GM03348 (cell line): ENCODE measurements at regions not wholly inside any gene's neighbourhood (a gene's known extent, or its start where the extent isn't known, plus 50 kb on each side); places are given as distances from the start of the nearest gene placed in this dataset.
A peak's percentile ranks its signal among the peaks of the same experiment; 100 is the strongest.
"Not testable (repeated sequence)": the region's sequence is repeated elsewhere in the genome, so short reads cannot be mapped to it uniquely, and the experiment has no call there.

Experiments
- DNase-seq: peaks from one replicate; pipeline ENCODE4 v3.0.0; 2012; ENCODE audit warnings: low spot score

DNA sequence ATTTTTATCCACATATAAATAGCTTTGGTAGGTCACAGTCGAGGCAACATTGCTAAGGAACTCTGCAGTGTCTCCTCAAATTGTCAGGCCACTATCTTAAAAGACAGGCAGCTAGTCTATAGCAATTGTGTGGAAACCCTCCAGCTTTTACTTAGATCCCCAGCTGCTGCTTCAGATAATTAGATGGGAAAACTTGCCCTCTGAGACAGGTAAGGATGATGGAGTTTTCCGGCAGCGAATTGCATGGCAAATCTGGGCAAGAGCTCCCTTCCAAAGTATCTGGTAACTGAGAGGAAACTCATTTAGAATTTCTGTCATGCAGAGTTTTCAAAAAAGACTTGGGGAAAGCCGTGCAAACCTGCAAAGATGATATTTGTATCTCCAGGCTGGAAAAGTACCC is 886.2 kb downstream of the UQCRFS1 start:
- no peak for DNase-seq

DNA sequence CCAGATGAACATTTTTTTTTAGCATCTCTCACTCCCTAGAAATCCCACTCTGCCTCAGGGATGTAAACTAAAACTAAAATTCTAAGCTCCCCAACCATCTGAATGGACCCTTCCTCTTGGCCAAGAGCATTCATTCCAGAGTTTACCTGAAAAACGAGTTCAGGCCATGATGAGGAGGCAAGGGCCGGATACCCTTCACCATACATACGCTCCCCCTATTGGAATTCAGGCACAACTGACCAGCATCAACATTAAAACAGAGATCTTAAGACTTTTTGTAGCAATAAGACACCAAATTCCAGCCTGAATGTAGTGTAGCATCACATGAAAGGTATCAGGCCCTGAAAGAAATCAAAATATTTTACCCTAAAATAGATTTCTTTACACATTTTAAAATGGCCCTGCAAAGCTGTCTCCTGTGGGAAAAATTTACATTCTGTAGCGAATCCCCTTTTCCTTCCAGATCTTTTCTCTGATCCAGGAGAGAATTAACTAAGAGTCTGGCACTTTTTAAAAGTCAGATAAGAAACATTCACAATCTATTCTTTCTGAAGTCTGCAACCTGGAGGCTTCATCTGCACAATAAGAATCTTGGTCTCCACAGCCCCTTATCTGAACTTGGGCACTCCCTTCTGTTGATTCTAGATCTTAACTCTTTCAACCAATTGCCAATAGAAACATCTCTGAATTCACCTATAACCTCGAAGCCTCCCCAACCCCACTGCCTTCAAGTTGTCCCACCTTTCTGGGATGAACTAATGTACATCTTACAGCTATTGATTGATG is 888.5 kb downstream of the UQCRFS1 start:
- DNase-seq = no peak

DNA sequence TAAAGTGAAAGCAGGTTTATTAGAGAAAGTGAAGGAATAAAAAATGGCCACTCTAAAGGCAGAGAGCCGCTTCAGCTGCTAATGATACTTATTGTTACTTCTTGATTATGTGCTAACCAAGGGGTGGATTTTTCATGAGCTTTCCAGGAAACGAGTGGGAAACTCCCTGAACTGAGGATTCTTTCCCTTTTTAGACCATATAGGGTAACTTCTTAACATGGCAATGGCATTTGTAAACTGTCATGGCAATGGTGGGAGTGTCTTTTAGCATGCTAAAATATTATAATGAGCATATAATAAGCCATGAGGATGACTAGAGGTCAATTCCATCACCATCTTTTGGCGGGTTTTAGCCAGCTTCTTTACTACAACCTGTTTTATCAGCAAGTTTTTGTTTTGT is 890.0 kb downstream of the UQCRFS1 start:
- DNase-seq = no peak

DNA sequence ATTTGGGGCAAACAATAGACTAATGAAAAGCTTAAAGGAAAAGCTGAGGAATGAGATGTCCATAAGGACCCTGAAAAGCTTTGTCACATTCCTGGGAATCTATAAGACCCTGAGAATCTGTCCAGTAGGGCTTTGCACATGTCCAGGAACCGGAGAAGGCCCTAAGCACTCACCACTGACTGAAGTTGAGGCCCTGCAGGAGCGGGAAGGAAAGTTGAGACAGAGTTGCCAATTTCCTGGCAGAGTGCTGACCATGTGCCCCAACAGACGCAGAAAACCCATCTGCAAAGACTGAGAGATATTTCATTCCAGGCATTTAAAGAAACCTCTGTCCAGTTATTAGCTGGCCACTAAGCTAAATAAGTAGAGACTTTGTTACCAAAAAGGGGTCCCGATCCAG is 890.5 kb downstream of the UQCRFS1 start:
- no peak for DNase-seq

DNA sequence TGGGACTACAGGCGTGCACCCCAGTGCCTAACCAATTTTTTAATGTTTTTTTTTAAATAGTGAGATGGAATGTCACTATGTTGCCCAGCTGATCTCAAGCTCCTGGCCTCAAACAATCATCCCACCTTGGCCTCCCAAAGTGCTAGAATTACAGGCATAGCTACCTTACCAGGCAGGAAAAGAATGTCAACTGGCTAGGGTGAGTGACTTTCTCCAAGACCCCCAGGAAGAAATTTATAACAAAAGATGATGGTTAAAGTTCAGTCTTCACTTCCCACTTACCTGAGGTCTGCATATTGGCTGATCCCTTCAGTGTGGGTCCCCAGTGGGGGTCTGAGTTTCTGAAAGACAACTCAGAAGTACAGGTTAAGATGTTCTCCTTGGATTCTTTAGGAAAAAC is 893.0 kb downstream of the UQCRFS1 start:
- no peak for DNase-seq

DNA sequence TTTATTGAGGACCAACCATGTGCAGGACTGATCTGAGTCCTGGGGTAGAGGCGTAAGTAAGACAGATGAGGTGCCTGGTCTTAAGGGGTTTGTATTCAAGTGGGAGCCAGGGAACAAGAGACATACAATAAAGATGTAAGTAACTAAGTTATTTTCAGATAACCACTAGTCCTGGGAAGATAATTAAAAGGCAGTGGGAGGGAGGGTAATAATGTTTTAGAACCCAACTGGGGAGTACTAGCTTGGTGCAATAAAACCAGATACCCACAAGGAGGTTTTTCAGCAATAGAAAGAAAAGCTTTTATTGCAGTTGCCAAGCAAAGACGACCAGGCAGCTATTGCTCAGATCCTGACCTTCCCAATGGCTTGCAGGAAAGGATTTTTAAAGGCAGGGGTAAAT is 893.7 kb downstream of the UQCRFS1 start:
- DNase-seq = no peak

DNA sequence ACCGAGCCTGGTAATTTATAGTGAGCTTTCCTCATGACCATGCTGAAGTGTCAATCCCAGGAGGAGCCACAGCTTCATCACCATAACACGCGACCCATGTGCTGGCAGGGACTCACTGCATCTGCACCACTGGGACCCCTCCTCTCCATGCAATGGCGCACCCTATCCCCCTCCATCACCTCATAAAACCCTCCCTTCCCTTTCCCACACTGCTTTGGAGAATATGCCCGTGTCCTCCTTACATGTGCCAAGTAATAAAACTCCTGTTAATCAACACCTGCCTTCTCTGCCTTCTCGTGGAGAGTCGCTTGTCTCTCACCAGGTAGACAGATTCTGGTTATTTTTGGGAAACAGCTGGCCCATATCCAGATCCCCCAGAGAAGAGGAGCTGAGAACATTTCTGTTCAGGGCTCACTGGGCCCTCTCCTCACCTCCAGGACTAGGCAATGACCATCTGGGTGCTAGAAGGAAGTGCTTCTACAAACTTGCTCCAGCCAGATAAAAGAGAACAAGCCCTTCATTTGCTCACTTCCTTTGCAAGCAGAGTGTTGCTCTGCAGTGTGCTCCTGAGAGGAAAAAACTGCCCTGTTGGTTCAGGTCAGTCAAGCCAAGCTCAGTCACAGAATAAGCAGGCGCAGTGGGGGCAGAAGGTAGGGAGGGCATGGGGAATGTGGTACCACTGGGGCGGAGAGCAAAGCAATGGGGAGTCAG is 894.3 kb downstream of the UQCRFS1 start:
- DNase-seq = no peak

DNA sequence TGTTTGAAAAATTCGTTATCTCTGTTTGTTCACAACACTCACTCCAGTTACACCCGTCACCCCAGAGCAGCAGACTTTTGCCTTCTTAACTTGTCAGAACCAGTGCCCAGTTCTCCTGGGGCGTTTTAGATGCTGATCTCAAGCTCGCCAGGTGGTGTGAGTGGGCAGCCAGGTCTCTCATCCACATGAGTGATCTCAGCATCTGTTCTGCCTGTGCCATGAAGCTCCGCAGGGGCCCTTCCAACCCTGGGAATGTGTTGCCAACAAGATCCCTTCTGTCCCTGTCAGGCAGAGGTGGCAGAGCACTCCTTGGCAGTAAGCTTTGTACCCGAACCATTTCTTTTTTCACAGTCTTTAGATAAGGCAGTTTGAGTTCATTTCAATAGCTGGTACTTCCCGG is 896.5 kb downstream of the UQCRFS1 start:
- no peak for DNase-seq

DNA sequence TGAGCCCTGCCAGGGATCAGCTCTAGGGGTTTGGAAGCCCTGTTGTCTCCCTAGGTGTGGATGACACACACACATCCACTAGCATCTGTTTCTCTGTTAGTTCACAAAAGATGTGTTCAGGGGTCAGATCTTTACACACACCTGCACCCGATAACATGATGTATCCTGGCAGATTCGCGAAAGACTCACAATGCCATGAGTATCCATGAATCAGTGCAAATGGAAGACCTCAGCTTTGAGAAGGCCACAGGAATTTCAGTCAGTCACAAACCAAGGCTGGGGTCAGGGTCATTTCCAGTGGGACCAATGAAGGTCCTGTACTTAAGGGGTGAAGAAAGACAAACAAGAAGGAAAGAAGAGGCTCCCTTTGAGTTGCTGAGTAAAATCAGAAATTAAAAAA is 898.2 kb downstream of the UQCRFS1 start:
- DNase-seq = no peak

DNA sequence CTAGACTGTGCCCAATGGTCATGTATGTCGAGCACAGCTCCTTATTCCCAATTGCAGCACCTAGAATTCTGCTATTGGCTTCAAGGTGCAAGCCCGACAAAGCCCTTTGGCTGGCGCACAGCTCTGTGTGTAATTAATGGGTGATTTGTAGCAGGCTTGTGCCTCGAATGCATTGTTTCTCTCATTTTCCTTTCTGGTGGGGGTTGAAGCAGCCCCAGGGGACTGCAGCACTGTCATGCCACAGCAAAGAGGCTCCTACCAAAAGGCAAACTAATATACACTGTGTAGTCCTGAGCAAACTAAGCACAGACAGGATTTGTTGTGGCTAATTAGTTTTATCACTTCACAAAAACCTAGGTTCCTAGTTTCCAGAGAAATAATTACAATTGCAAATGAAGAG is 898.7 kb downstream of the UQCRFS1 start:
- DNase-seq = no peak

DNA sequence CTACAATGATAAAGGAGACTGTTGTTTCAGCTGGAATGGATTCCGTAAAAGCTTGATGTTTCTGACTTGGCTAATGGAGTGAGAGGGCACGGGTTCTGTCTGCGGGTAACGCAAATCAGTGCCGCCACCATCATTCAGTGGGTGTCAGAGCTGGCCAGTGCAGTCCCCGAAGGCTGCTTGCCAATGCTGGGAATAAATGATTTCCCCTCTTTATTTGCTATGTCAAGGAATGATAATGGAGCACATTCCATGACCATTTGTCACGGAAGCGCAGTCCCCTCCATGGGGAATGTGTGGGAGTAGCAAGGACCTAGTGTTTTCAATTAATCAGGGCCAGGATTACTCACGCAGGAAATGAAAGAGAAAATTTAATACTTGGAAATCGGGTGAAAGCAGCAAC is 899.3 kb downstream of the UQCRFS1 start:
- DNase-seq = peak; percentile 84

DNA sequence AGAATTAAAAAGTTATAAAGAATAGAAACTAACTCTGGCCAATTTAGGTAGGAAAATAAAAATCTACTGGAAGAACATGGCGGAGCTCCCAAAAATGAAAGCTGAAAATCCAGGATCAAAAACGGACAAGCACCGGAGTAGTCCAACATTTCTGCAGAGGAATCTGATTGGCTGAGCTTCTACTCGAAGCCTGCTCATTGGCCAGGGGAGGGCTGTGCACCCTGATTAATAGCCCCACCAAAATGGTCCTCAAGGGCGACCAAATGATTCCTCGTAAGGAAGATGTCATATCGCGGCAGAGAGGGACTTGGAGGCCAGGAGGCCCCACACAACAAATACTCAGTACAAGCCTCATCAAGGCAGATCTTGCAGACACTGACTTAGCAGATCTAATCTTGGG is 900.7 kb downstream of the UQCRFS1 start:
- DNase-seq = no peak

DNA sequence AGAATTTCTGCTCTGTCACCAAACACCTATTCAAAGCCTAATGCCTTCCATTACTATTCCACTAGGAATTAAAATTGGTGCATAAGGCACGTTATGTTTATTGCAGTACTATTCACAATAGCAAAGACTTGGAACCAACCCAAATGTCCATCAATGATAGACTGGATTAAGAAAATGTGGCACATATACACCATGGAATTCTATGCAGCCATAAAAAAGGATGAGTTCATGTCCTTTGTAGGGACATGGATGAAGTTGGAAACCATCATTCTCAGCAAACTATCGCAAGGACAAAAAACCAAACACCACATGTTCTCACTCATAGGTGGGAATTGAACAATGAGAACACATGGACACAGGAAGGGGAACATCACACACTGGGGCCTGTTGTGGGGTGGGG is 902.1 kb downstream of the UQCRFS1 start:
- DNase-seq = not testable (repeated sequence)

DNA sequence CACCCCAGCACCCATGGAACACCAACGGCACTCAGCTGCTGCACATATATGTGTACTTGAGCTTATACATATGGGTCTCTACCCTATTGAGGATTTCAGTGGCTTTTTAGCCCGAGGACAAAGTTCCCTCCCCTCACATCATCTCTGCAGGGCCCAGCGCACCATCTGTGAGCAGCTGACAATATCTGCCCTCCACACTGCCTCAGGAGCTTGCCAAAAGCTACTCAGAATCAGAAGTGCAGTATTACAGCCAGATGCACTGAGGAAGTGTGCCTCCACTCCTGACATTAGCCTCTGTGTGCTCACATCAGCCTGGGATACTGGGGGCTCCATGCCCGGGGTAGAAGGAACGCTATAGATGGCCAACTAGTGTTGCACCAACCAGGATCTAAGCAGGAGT is 903.9 kb downstream of the UQCRFS1 start:
- no peak for DNase-seq

DNA sequence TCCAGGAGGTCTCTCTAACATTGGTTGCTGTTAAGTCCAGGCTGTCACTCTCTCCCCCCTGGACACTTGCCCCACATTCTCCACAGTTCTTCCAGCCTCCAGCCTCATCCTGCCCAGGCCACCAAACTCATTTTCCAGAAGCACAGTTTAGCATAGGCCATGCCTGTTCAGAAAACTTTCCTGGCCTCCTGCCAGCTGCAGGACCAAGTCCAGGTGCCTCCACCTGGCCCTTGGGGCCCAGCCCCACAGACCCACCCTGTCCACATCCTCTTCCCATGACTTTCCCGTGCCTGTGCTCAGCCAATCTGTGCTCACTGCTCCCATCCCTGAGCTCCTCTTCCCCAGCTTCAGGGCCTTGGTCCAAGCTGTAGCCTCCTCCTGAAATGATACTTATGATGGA is 905.0 kb downstream of the UQCRFS1 start:
- DNase-seq = no peak

DNA sequence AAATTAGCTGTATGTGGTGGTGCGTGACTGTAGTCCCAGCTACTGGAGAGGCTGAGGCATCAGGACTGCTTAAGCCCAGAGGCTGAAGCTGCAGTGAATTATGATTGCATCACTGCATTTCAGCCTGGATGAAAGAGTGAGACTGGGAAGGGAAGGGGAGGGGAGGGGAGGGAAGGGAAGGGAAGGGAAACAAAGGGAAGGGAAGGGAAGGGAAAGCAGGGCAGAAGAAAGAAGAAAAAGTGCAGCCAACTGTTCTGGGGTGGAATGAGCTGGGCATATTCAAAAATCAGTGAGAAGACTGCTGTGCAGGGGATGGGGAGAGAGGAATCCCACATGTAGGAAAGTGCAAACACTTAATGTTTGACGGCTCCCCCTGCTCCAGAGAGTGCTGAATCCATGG is 905.5 kb downstream of the UQCRFS1 start:
- DNase-seq = no peak

DNA sequence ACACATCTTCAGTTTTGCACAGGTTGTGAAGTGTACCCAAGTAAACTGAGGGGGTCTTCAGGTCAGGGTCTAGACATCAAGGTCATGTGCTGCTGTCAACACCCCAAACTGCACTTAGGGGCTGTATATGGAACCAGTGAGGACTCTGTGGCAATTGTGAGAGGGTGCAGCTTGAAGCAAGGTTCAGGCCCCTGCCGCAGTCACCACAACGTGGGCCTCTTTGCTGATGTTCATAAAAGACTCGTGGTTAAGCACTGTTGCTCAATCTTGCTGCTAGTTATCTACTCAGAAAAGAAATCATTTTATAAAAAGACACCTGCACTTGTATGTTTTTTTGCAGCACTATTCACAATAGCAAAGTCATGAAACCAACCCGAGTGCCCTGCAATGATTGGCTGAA is 907.4 kb downstream of the UQCRFS1 start:
- DNase-seq = no peak

DNA sequence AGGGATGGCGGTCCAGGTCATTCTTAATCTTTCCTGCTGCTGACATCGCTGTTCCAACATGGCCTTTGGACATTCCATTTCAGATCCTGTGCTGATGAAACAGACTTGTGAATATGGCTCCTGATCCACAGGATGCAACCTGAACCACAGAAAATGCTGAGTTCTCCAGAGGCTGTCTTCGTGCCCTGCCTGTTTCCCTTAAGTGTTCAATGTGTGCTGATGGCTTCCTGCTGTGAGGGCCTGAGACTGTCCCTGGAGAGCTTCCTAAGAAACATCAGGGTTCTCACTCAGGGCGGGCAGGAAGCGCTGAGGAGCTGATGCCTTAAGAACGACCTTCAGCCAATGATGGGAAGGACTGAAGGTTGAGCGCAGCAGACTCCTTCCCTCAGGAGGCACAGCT is 909.4 kb downstream of the UQCRFS1 start:
- no peak for DNase-seq

DNA sequence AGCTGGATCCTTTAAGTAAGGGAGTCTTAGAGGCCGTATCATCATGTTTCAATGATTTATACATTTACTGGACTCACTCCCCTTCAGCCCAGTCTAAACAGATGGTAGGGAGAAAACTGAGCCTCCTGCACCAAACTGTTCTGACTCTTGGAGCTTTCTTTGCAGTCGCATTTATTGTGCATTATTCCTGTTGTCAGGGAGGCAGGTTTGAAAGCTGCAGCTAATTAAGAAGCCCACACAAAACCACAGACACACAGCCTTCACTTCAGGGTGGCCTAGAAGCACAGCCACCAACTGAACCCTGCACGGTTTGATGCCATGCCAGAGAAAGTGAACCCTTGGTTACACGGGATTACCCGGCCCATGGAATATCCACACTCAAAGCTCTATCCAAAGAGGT is 911.0 kb downstream of the UQCRFS1 start:
- no peak for DNase-seq

DNA sequence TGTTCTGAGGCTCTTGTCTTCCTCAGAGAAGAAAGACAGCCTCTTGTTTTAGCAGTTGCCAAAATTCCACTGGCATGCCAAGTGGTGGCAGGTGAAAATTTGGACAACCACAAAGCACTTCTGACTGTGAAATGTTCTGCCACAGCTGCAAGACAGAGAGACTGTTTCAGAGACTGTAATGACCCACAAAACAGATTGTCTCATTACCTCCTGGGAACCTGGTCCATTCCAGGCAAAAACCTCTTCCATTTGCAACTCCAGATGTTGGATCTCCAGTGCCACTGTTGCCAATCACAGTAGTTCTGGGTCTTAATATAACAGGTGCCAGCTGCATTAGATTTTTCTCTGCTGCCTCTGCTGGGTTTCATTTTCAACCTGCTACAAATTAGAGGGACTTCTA is 911.5 kb downstream of the UQCRFS1 start:
- DNase-seq = no peak

DNA sequence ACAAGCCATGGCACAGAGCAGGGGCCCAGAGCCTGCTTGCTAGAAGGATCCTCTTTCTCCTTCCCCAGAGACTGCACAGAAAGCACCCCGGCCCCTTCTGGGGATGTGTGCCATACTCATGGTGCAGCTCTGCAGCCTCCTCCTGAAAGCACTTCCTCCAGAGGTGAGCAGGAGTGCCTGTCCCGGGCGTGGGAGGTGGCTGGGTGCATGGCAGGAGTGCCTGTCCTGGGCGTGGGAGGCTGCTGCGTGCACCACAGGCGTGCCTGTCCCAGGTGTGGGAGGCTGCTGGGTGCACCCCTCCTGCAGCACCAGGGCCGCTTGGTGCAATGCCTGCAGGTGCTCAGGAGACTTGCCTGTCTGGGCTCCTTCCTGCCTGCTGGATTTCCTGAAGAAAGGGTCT is 913.3 kb downstream of the UQCRFS1 start:
- DNase-seq = no peak

DNA sequence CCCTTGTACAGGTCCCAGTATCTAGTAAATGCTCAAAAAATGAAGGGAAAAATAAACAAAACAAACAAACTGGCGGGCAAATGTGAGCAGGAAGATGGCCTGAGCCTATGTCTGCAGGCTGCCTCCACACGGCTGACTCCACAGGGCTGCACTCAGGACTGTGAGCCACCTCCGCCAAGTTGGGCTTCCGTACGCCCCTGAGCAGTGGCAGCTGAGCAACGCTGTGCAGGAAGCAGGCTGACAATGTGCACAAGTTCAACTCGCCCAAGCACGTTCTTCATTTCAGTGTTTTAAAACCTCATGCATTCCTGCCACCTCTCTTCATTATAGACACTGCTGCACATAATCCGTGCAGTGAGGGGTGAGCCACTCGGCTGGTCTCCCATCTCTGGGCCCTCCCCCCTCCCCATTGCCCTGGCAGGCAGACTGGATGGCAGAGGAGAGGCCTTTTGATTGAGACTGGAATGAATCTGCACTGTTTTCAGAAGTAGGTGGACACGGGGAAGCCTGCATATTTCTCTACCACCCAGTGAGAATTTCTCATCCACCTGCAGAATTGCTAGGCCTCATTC is 915.3 kb downstream of the UQCRFS1 start:
- no peak for DNase-seq

DNA sequence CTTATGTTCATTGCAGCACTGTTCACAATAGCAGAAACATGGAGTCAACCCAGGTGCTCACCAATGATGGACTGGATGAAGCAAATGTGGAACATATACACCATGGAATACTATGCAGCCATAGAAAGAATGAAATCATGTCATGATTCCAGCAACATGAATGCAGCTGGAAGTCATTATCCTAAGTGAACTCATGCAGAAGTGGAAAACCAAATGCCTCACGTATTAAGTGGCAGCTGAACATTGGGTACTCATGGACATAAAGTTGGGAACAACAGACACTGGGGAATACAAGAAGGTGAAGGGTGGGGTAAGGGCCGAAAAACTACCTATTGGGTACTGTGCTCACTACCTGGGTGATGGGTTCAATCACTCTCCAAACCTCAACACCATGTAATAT is 915.9 kb downstream of the UQCRFS1 start:
- DNase-seq = no peak

DNA sequence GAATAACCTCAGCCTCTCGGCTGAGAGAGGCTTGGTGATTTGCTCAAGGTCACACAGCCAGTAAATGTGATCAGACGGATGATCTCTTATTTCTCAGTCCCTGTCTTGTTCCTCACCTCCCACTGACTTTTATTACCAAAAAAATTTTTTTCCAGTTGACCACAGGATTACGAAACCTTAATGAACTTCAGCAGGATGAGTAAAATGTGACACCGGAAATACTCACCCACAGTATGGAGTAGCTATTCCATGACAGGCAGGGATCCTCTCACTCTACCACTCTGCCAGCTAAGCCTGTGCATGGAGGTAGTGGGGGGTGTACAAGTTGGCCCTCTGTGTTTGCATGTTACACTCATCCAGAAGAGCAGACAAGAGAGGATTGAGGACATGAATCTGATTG is 916.4 kb downstream of the UQCRFS1 start:
- DNase-seq = peak; percentile 69
